ENCODE measurements at regions not wholly inside any gene's neighbourhood (a gene's known extent, or its start where the extent isn't known, plus 50 kb on each side); places are given as distances from the start of the nearest gene placed in this dataset.

- Histone ChIP-seq H3K36me3 (no peaks in the 10 kb centered on the region), H3K4me3 (no peak overlapping the region), H3K27me3 (no peaks in the 10 kb centered on the region), H3K9me3 (no peaks in the 10 kb centered on the region), H3K27ac (no peak overlapping the region), H3K4me1 (no peaks in the 10 kb centered on the region)
- DNase-seq, result no peak
- no peak for ATAC-seq (ENCODE audit: low FRiP score in 2 of 2)
- TF ChIP-seq POLR2A (IDR thresholded peaks at IDR 0.05) (no peak), CTCF (IDR thresholded peaks at IDR 0.05) (no peak), EP300 (IDR thresholded peaks at IDR 0.05) (no peak), POLR2AphosphoS5 (IDR thresholded peaks at IDR 0.05) (no peak)
- WGBS, 2 donors, result 91 to 94% methylated on average over 3 of the region's 3 CpGs
Observed at GRCh38 chr7:37541810-37542443, 93.3 kb upstream of the ELMO1 start.

GRCh38 chr7:37545619-37546534 lies 97.2 kb upstream of the ELMO1 start:
- WGBS, 2 donors, result 87 to 90% methylated on average over 7 of the region's 7 CpGs
- no peaks in the 10 kb centered on the region for H3K36me3 ChIP-seq
- ATAC-seq (ENCODE audit: low FRiP score in 2 of 2) (no peak), DNase-seq (no peak)
- H3K27ac ChIP-seq, result no peak overlapping the region
- peaks cover 10 to 11% (median 10%) of the 10 kb centered on the region in 4 donors for H3K4me1 ChIP-seq
- no peaks in the 10 kb centered on the region for H3K9me3 ChIP-seq
- H3K27me3 ChIP-seq, result no peaks in the 10 kb centered on the region
- TF ChIP-seq POLR2AphosphoS5 (IDR thresholded peaks at IDR 0.05) (no peak), CTCF (IDR thresholded peaks at IDR 0.05) (no peak), POLR2A (IDR thresholded peaks at IDR 0.05) (no peak), EP300 (IDR thresholded peaks at IDR 0.05) (no peak)
- no peak overlapping the region for H3K4me3 ChIP-seq

GRCh38 chr7:37546677-37547076 lies 98.0 kb upstream of the ELMO1 start:
- no peaks in the 10 kb centered on the region for H3K27me3 ChIP-seq
- WGBS, 2 donors, result 81 to 88% methylated on average over 3 of the region's 3 CpGs
- ATAC-seq (ENCODE audit: low FRiP score in 2 of 2), result no peak
- DNase-seq, result no peak
- H3K4me1 ChIP-seq, result peaks cover 10 to 11% (median 10%) of the 10 kb centered on the region in 4 donors
- H3K9me3 ChIP-seq, result no peaks in the 10 kb centered on the region
- no peaks in the 10 kb centered on the region for H3K36me3 ChIP-seq
- no peak overlapping the region for H3K27ac ChIP-seq
- TF ChIP-seq POLR2A (IDR thresholded peaks at IDR 0.05) (no peak), EP300 (IDR thresholded peaks at IDR 0.05) (no peak), CTCF (IDR thresholded peaks at IDR 0.05) (no peak), POLR2AphosphoS5 (IDR thresholded peaks at IDR 0.05) (no peak)
- H3K4me3 ChIP-seq, result no peak overlapping the region

GRCh38 chr7:37549076-37549931 lies 100.6 kb upstream of the ELMO1 start:
- no peak overlapping the region for H3K4me3 ChIP-seq
- ATAC-seq (ENCODE audit: low FRiP score in 2 of 2) (no peak), DNase-seq (no peak)
- peaks cover 10 to 11% (median 10%) of the 10 kb centered on the region in 4 donors for H3K4me1 ChIP-seq
- H3K27me3 ChIP-seq, result no peaks in the 10 kb centered on the region
- H3K9me3 ChIP-seq, result no peaks in the 10 kb centered on the region
- 59 to 60% methylated on average over 8 of the region's 8 CpGs for WGBS, 2 donors
- H3K36me3 ChIP-seq, result no peaks in the 10 kb centered on the region
- no peak overlapping the region for H3K27ac ChIP-seq
- TF ChIP-seq POLR2A (IDR thresholded peaks at IDR 0.05) (no peak), EP300 (IDR thresholded peaks at IDR 0.05) (no peak), POLR2AphosphoS5 (IDR thresholded peaks at IDR 0.05) (no peak), CTCF (IDR thresholded peaks at IDR 0.05) (no peak)

Measured in upper lobe of left lung (tissue), 6 donors.